ENCODE measurements at regions not wholly inside any gene's neighbourhood (a gene's known extent, or its start where the extent isn't known, plus 50 kb on each side); places are given as distances from the start of the nearest gene placed in this dataset.

- BruUV-seq (replicated peaks): no TSS peak
- Histone ChIP-seq H3K4me1 (ENCODE audit: control insufficient read depth, extremely low read depth, insufficient read depth, low read length) (no peaks in the 10 kb centered on the region), H3K27me3 (ENCODE audit: control insufficient read depth in 2 of 2, insufficient read depth in 2 of 2, low read length in 2 of 2) (no peaks in the 10 kb centered on the region), H3K27ac (ENCODE audit: insufficient read depth, low read depth, low read length) (no peak overlapping the region), H3K9me1 (replicated peaks; ENCODE audit: control insufficient read depth, extremely low read depth, insufficient read depth, low read length) (no peaks in the 10 kb centered on the region), H3K79me2 (ENCODE audit: control insufficient read depth, insufficient read depth, low read length) (no peaks in the 10 kb centered on the region), H4K20me1 (replicated peaks; ENCODE audit: control insufficient read depth, extremely low read depth, insufficient read depth, low read length) (no peaks in the 10 kb centered on the region), H3K36me3 (ENCODE audit: control insufficient read depth in 2 of 2, extremely low read depth in 1 of 2, insufficient read depth in 2 of 2, low read length in 2 of 2) (no peaks in the 10 kb centered on the region), H3K4me2 (ENCODE audit: insufficient read depth, low read length) (no peak overlapping the region), H3K4me3 (replicated peaks in 1 of 3; ENCODE audit: insufficient read depth in 1 of 3, low read depth in 1 of 3, low read length in 3 of 3) (no peak overlapping the region), H3K9ac (replicated peaks; ENCODE audit: extremely low read depth, insufficient read depth, low read length) (no peak overlapping the region), H3K9me3 (replicated peaks; ENCODE audit: control insufficient read depth, insufficient read depth, low read length) (no peaks in the 10 kb centered on the region), H2AFZ (ENCODE audit: low read depth, low read length) (no peak overlapping the region)
- intact Hi-C loops (cut with micrococcal nuclease): no loop called here
- dilution Hi-C loops (cut with MboI; ENCODE audit: extremely low pct_ligation_motif_present, low sequenced_read_pairs): no loop called here
- no peak for FAIRE-seq
- ChIA-PET POLR2A (no interaction called here), CTCF (no interaction called here)
- DNase-seq (ENCODE audit: low read depth, low spot score): no peak
- TF ChIP-seq JUN (IDR thresholded peaks at IDR 0.05; ENCODE audit: borderline replicate concordance, insufficient read depth, insufficient read length, low read depth) (no peak), MYC (IDR thresholded peaks at IDR 0.05; ENCODE audit: low read depth, low read length) (no peak), CTCF (IDR thresholded peaks at IDR 0.05; ENCODE audit: extremely low read depth in 1 of 2, insufficient read depth in 1 of 2, low read depth in 1 of 2, low read length in 2 of 2) (no peak), POLR2A (IDR thresholded peaks at IDR 0.05; ENCODE audit: low read depth, low read length) (no peak), FOS (IDR thresholded peaks at IDR 0.05; ENCODE audit: borderline replicate concordance, insufficient read depth, low read length) (no peak), POLR2AphosphoS5 (IDR thresholded peaks at IDR 0.05; ENCODE audit: insufficient read depth, low read depth, low read length) (no peak), MAX (IDR thresholded peaks at IDR 0.05; ENCODE audit: insufficient read depth, insufficient read length) (no peak), EZH2 (IDR thresholded peaks at IDR 0.05; ENCODE audit: borderline replicate concordance, low read depth, low read length, severe bottlenecking) (no peak), GATA2 (IDR thresholded peaks at IDR 0.05; ENCODE audit: insufficient read depth, insufficient read length, low read depth, low read length) (no peak)
These were observed 212.6 kb downstream of the FMR1NB start for GRCh38 chrX:148193759-148194158.

All from endothelial cell of umbilical vein (primary cell).